SIG-M5 treated with dmso at 0.1 percent for 504 hours (cell line): ENCODE measurements at regions not wholly inside any gene's neighbourhood (a gene's known extent, or its start where the extent isn't known, plus 50 kb on each side); places are given as distances from the start of the nearest gene placed in this dataset.
"Not testable (repeated sequence)": the region's sequence is repeated elsewhere in the genome, so short reads cannot be mapped to it uniquely, and the experiment has no call there.

Source experiments
- DNase-seq: peaks from one replicate; lab custom pipeline; 2025; ENCODE audit not compliant: unreplicated experiment; lab: John Stamatoyannopoulos, UW

DNA sequence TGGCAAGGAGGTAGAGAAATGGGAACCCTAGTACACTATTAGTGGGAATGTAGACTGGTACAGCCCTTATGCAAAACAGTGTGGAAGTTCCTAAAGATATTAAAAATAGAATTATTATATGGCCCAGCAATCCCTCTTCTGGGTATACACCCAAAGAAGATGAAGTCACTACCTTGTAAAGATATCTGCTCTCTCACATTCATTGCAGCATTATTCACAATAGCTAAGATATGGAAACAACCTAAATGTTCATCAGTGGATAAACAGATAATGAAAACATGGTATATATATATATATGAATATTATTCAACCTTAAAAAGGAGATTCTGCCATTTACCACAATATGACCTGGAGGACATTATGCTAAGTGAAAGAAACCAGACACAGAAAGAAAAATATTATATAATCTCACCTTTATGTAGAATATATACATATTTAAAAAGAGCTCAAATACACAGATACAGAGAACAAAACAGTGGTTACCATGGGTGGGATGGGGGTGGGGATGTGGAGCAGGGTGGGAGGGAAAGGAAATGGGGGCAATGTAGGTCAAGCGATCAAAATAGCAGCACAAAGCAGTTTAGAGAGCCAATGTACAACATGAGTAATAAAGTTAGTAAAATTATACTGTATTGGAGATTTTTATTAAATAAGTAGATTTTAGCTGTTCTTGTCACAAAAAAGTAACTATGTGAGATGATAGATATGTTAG is 138.6 kb downstream of the SPRY1 start:
- no peak for DNase-seq

DNA sequence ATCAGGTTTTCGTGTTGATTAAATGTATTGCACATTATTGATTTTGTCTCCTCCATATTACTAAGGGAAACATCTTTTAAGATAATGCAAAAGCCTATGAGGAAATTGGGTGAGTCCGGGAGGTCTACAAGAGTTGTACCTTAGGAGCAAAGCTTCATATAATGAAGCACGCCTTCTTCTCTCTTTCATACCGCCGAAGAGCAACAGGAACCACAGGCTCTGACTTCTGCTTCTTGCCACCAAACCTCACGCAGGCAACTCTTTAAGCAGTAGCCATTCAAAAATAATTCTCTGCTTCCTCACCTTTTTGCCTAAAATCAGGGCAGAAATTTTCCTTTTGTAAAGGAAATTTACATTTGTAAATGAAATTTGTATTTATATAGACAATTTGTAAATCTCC is 139.6 kb downstream of the SPRY1 start:
- peak; percentile 27 for DNase-seq

DNA sequence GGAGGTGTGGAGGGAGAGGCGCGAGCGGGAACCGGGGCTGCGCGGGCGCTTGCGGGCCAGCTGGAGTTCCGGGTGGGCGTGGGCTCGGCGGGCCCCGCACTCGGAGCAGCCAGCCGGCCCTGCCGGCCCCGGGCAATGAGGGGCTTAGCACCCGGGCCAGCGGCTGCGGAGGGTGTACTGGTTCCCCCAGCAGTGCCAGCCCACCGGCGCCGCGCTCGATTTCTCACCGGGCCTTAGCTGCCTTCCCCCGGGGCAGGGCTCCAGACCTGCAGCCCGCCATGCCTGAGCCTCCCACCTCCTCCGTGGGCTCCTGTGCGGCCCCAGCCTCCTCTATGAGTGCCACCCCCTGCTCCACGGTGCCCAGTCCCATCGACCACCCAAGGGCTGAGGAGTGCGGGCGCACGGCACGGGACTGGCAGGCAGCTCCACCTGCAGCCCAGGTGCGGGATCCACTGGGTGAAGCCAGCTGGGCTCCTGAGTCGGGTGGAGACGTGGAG is 141.4 kb downstream of the SPRY1 start:
- DNase-seq = not testable (repeated sequence)

DNA sequence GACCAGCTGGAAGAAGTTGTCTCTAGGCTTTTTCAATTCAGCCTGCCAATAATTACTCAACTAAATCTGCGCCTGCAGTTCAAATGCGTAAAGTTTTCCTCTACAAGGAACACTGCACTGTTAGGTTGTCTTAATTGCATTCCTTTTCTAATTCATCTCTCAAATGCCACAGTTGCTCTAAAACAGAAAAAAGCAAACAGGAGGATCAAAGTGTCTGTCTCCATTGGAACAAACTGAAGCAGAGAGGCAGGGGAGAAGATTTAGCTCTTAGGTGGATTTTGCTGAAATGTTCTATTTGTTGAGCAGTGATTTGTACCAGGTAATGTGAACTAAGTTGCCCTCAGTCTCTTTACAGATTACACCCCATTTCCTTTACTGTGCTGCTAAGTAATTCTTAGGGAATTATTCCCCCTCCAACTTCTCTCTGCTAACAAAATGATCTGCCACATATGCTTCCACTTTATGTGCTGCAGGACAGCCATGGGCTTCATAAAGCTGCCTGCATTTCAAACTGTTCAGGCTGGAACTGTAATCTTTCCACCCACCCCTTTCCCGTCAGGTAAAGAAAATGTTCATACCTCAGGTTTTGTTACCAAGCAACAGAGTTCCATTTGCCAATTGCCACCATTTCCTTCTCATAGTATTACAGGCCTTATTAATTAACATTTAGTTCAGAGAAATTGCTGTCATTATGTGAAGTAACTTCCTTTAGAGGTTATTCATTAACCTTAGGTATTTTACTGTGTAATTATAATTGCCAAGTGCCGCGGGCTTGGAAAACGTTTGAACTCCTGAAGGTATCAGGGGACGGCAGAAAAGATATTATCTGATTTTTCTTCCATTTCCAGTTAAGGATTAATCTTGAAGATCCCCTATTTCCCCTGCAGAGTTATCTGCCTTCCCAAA is 149.3 kb downstream of the SPRY1 start:
- DNase-seq = no peak

DNA sequence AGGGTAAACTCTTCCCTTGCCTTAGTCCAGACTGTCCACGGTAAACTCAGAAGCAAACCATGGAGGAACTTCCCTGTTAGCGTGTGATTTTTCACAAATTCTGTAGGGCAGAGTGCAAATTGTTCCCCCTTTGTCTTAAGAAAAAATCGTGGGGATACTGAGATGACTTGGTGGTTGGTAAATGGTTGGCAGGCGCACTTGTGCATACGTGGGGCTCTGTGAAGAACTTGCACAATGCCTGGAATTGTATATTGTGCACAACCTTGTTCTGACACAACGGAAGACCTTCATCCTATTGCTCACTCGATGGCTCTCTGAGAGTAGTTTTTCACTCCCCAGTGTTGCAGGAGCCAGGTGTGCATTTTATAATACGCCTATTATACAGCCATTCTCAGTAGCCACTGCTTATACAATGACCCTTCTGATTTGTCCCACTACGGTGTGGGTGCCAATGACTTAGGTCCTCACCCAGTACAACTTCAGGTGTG is 150.0 kb downstream of the SPRY1 start:
- no peak for DNase-seq

GRCh38 chr4:123547216-123548165 is 150.9 kb downstream of the SPRY1 start:
- peak; percentile 43 for DNase-seq

DNA sequence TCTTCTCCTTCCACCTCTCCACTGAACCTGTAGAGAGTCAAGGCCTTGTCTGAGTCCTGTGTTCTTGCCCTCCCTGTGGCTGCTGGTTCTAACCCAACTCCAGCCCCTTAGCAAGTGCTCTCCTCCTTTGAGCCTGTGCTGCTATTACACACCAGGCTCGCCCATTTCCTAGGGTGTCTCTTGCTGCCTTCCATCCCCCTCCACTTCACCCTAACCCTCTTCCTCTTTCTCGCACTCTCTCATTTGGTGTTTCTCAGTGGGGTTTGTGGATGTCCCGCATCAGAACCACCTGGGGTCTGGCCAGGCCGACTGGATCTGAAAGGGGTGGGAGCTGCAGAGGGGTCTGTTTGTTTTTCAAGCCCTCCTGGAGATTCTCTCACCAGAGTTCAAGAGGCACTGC is 156.7 kb downstream of the SPRY1 start:
- DNase-seq = peak; percentile 55

- DNase-seq = peak; percentile 24
Measured at GRCh38 chr4:123553733-123554637, 157.4 kb downstream of the SPRY1 start.

DNA sequence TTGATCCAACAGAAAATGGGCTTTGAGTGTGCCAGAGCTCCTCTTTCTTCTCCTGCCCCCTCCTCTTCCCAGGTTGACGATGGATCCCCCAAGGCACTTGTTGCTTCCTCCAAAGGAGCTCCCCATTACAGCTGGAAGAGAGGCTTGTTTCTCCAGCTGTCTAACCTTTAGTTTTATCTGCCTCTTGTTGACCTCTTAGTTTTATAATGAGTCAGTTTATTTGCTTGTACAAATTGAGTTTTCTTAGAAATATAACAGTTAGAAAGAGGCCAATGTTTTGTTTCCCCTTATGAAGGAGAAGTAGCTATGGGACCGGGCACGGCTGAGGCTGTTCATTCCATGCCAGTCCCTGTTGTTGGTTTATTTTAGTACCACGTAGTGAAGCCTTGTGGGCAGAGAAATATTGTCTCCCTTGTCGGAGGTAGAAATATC is 158.2 kb downstream of the SPRY1 start:
- no peak for DNase-seq

DNA sequence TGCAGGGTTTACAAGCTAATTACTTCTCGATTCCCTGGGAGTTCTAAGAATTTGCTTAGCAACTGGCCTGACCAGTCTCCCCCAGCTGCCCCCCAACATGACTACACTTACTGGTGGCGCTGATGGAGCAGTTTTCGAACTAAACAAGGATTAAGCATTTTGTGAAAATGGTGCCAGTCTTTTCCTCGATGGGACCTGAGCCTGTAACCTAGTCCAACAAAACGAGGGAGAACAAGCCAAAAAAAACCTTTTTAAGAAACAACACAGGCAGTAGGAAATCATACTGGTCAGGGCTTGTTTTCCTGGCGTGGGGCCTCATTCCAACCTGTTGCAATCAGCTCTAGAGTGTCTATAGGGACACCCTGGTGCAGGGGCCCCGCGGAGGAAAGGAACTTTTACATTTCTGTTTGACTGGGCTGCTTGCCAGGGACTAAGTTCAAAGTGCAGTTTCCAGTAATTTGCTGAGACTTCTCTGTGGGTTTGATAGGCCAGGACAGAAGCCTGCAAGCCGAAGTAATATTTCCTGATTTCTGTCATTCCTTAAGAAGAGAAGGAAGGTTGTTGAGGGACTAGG is 158.7 kb downstream of the SPRY1 start:
- peak; percentile 73 for DNase-seq

GRCh38 chr4:123555807-123556273 is 159.2 kb downstream of the SPRY1 start:
- DNase-seq = no peak

GRCh38 chr4:123556526-123556925 is 159.9 kb downstream of the SPRY1 start:
- no peak for DNase-seq

- DNase-seq = no peak
Measured at GRCh38 chr4:123557857-123558536, 161.4 kb downstream of the SPRY1 start.

DNA sequence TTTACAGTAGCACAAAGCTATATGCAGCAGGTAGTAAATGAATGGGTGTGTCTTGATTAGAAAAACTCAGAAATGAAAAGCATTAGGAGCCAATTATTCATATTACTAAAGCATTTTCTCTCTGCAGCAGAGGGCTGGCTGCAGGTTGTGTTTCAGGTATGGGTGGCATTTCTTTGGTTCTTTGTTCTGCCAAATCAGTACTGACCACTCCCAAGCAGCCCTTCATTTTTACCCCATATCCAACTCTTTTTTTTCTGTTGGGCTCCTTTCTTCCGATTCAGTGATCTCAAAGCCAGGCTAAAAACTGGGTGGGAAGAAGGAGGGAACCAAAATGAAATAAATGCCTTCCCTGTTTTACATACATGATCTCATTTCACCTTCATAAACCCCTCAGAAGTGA is 162.3 kb downstream of the SPRY1 start:
- DNase-seq = no peak

DNA sequence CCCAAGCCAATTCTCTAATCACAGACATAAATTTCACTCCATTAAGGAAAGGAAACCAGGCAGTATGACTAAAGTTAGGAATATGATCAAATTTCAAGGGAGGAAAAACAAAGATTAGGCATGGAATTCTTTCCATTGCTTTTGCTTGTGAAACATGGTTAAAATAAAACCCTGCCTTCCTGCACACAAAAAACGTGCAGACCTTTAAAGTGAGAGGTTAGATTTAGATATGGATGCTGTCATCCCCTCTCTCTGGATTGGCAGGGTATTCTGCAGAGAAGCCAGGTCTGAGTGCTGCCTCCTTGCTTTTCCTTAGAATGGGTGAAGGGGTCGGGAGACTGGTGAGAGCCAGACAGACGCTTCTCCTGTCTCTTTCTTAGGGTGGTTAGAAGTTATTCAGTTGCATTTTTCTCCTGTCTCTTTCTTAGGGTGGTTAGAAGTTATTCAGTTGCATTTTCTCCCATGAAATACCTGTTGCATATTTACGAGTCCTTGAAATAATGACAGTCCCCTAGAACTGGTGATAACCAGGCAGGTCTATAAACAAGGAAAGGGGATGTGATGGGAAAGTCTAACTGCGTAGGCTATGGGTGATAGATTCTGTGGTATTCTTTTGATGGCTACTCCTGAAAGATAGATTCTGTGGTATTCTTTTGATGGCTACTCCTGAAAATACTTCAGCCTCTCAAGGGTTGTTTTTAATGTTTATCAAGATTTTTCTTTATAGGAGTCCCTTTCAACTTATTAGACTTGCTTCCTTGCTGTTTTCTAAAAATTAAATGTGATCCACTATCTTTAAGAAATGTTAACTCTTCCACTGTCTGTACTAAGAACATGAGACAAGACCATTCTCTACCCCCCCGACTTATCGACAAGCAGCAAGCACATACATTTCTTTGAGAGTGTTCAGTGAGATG is 163.6 kb downstream of the SPRY1 start:
- DNase-seq = no peak

- DNase-seq = no peak
Measured at GRCh38 chr4:123561525-123561924, 164.9 kb downstream of the SPRY1 start.

- no peak for DNase-seq
Measured at GRCh38 chr4:123562994-123563750, 166.6 kb downstream of the SPRY1 start.
